ENCODE measurements at regions not wholly inside any gene's neighbourhood (a gene's known extent, or its start where the extent isn't known, plus 50 kb on each side); places are given as distances from the start of the nearest gene placed in this dataset.
"Not testable (repeated sequence)": the region's sequence is repeated elsewhere in the genome, so short reads cannot be mapped to it uniquely, and the experiment has no call there.

GRCh38 chr10:18735711-18736110, 76.5 kb downstream of the ARL5B start:
- in situ Hi-C loops (cut with HindIII; ENCODE audit: low pct_unique_long_range_greater_than_20kb, low sequenced_read_pairs): no loop called here
- DNase-seq (ENCODE audit: low read depth, low spot score): no peak

- in situ Hi-C loops (cut with HindIII; ENCODE audit: low pct_unique_long_range_greater_than_20kb, low sequenced_read_pairs): no loop called here
- DNase-seq (ENCODE audit: low read depth, low spot score): no peak
Measured at GRCh38 chr10:18737236-18737635, 78.0 kb downstream of the ARL5B start.

GRCh38 chr10:18737841-18738240, 78.6 kb downstream of the ARL5B start:
- in situ Hi-C loops (cut with HindIII; ENCODE audit: low pct_unique_long_range_greater_than_20kb, low sequenced_read_pairs): no loop called here
- no peak for DNase-seq (ENCODE audit: low read depth, low spot score)

- no peak for DNase-seq (ENCODE audit: low read depth, low spot score)
- in situ Hi-C loops (cut with HindIII; ENCODE audit: low pct_unique_long_range_greater_than_20kb, low sequenced_read_pairs): no loop called here
Measured at GRCh38 chr10:18738835-18739234, 79.6 kb downstream of the ARL5B start.

- in situ Hi-C loops (cut with HindIII; ENCODE audit: low pct_unique_long_range_greater_than_20kb, low sequenced_read_pairs): no loop called here
- no peak for DNase-seq (ENCODE audit: low read depth, low spot score)
Measured at GRCh38 chr10:18743926-18744325, 84.7 kb downstream of the ARL5B start.

- in situ Hi-C loops (cut with HindIII; ENCODE audit: low pct_unique_long_range_greater_than_20kb, low sequenced_read_pairs): no loop called here
- DNase-seq (ENCODE audit: low read depth, low spot score): no peak
Measured at GRCh38 chr10:18753312-18753895, 94.2 kb downstream of the ARL5B start.

GRCh38 chr10:18759575-18759974, 100.3 kb downstream of the ARL5B start:
- no peak for DNase-seq (ENCODE audit: low read depth, low spot score)
- in situ Hi-C loops (cut with HindIII; ENCODE audit: low pct_unique_long_range_greater_than_20kb, low sequenced_read_pairs): no loop called here

GRCh38 chr10:18760836-18761235, 101.6 kb downstream of the ARL5B start:
- in situ Hi-C loops (cut with HindIII; ENCODE audit: low pct_unique_long_range_greater_than_20kb, low sequenced_read_pairs): no loop called here
- DNase-seq (ENCODE audit: low read depth, low spot score): no peak

- no peak for DNase-seq (ENCODE audit: low read depth, low spot score)
- in situ Hi-C loops (cut with HindIII; ENCODE audit: low pct_unique_long_range_greater_than_20kb, low sequenced_read_pairs): no loop called here
Measured at GRCh38 chr10:18767981-18768380, 108.8 kb downstream of the ARL5B start.

- in situ Hi-C loops (cut with HindIII; ENCODE audit: low pct_unique_long_range_greater_than_20kb, low sequenced_read_pairs): no loop called here
- DNase-seq (ENCODE audit: low read depth, low spot score): no peak
Measured at GRCh38 chr10:18773180-18773579, 113.9 kb downstream of the ARL5B start.

- in situ Hi-C loops (cut with HindIII; ENCODE audit: low pct_unique_long_range_greater_than_20kb, low sequenced_read_pairs): no loop called here
- peak; percentile 28 for DNase-seq (ENCODE audit: low read depth, low spot score)
Measured at GRCh38 chr10:18777258-18777657, 118.0 kb downstream of the ARL5B start.

- DNase-seq (ENCODE audit: low read depth, low spot score): no peak
- in situ Hi-C loops (cut with HindIII; ENCODE audit: low pct_unique_long_range_greater_than_20kb, low sequenced_read_pairs): no loop called here
Measured at GRCh38 chr10:18786478-18786877, 127.2 kb downstream of the ARL5B start.

GRCh38 chr10:18793951-18794350, 134.7 kb downstream of the ARL5B start:
- DNase-seq (ENCODE audit: low read depth, low spot score): peak; percentile 46
- in situ Hi-C loops (cut with HindIII; ENCODE audit: low pct_unique_long_range_greater_than_20kb, low sequenced_read_pairs): no loop called here

GRCh38 chr10:18795549-18795948, 136.3 kb downstream of the ARL5B start:
- in situ Hi-C loops (cut with HindIII; ENCODE audit: low pct_unique_long_range_greater_than_20kb, low sequenced_read_pairs): no loop called here
- DNase-seq (ENCODE audit: low read depth, low spot score): no peak

- in situ Hi-C loops (cut with HindIII; ENCODE audit: low pct_unique_long_range_greater_than_20kb, low sequenced_read_pairs): no loop called here
- no peak for DNase-seq (ENCODE audit: low read depth, low spot score)
Measured at GRCh38 chr10:18797286-18797685, 138.1 kb downstream of the ARL5B start.

- DNase-seq (ENCODE audit: low read depth, low spot score): no peak
- in situ Hi-C loops (cut with HindIII; ENCODE audit: low pct_unique_long_range_greater_than_20kb, low sequenced_read_pairs): no loop called here
Measured at GRCh38 chr10:18822156-18822555, 162.9 kb downstream of the ARL5B start.

GRCh38 chr10:18829259-18829658, 170.0 kb downstream of the ARL5B start:
- in situ Hi-C loops (cut with HindIII; ENCODE audit: low pct_unique_long_range_greater_than_20kb, low sequenced_read_pairs): no loop called here

GRCh38 chr10:18830277-18830676, 171.0 kb downstream of the ARL5B start:
- DNase-seq (ENCODE audit: low read depth, low spot score): no peak
- in situ Hi-C loops (cut with HindIII; ENCODE audit: low pct_unique_long_range_greater_than_20kb, low sequenced_read_pairs): no loop called here

More at GRCh38 chr10:18829259-18829658, 170.0 kb downstream of the ARL5B start:
- DNase-seq (ENCODE audit: low read depth, low spot score): no peak

- DNase-seq (ENCODE audit: low read depth, low spot score); in situ Hi-C loops (cut with HindIII; ENCODE audit: low pct_unique_long_range_greater_than_20kb, low sequenced_read_pairs): not testable (repeated sequence)
Measured at GRCh38 chr10:18856623-18857022, 192.0 kb upstream of the MALRD1 start.

GRCh38 chr10:18859659-18860058, 188.9 kb upstream of the MALRD1 start:
- DNase-seq (ENCODE audit: low read depth, low spot score): no peak
- in situ Hi-C loops (cut with HindIII; ENCODE audit: low pct_unique_long_range_greater_than_20kb, low sequenced_read_pairs): no loop called here

Measured in SK-MEL-5 (cell line).